ENCODE measurements at regions not wholly inside any gene's neighbourhood (a gene's known extent, or its start where the extent isn't known, plus 50 kb on each side); places are given as distances from the start of the nearest gene placed in this dataset.

- TF ChIP-seq POLR2A (IDR thresholded peaks at IDR 0.05; ENCODE audit: extremely low read depth, insufficient read length), result no peak
- no peak for TF ChIP-seq CTCF (IDR thresholded peaks at IDR 0.05; ENCODE audit: low read depth, low read length)
Observed at GRCh38 chr5:38726279-38726678, 119.5 kb upstream of the OSMR start.

Measured in NB4 (cell line).